GM12878 (cell line): ENCODE measurements at regions not wholly inside any gene's neighbourhood (a gene's known extent, or its start where the extent isn't known, plus 50 kb on each side); places are given as distances from the start of the nearest gene placed in this dataset.

ENCODE experiments used
- ATAC-seq: fragments of 200-7000 bp; cut with Tn5 transposase; 3 replicates; pipeline ENCODE4 v1.9.1; 2020; ENCODE audit warnings: mild to moderate bottlenecking, moderate library complexity
- BruUV-seq: library from RNA; stranded (reverse); fragments of 400-500 nt; replicated peaks from 2 replicates; lab custom pipeline; 2021; lab: Mats Ljungman, UMichigan
- CTCF ChIA-PET: fragments of 300-600 bp; sonication (Branson Sonifier 250); formaldehyde crosslinking; extraction: SDS; loops from one replicate; lab custom pipeline; 2021; ENCODE audit warnings: inconsistent platforms; lab: Yijun Ruan, JAX
- POLR2A ChIA-PET: fragments of 350-600 bp; formaldehyde crosslinking; extraction: SDS; loops from one replicate; lab custom pipeline; 2021; ENCODE audit warnings: inconsistent platforms; lab: Charles Lee
- RAD21 ChIA-PET: fragments of 300-600 bp; sonication (Branson Sonifier 250); formaldehyde crosslinking; loops from one replicate; lab custom pipeline; 2023; ENCODE audit warnings: antibody characterized with exemption; ENCODE audit not compliant: unreplicated experiment; lab: Charles Lee
- SMC1A ChIA-PET: fragments of 300-600 bp; sonication (Branson Sonifier 250); formaldehyde crosslinking; loops from one replicate; lab custom pipeline; 2023; ENCODE audit not compliant: unreplicated experiment, uncharacterized antibody; lab: Charles Lee
- DNase-seq: peaks from one replicate; pipeline ENCODE4 v3.0.0-alpha.2; 2011; ENCODE audit warnings: low read depth, low spot score
- FAIRE-seq: peaks from 3 replicates; lab custom pipeline; 2011; peaks lifted over from hg19 to GRCh38; lab: Jason Lieb, UNC
- H2AFZ ChIP-seq: 2 replicates; pipeline ENCODE4 v1.6.0; 2011; ENCODE audit warnings: low read depth, low read length, control low read depth; ENCODE audit not compliant: control insufficient read depth
- H3K27ac ChIP-seq: 2 replicates; pipeline ENCODE4 v1.5.1; 2011; ENCODE audit warnings: control low read depth; ENCODE audit not compliant: control insufficient read depth, insufficient read depth
- H3K27me3 ChIP-seq, 2 experiments: replicated peaks in 1 of 2; 2 replicates each; pipeline versions ENCODE4 v1.6.0 to v1.6.1; 2011; ENCODE audit warnings: low read length in 1 of 2; ENCODE audit not compliant: control insufficient read depth in 2 of 2, insufficient read depth in 2 of 2
- H3K36me3 ChIP-seq, 2 experiments: 2 replicates each; pipeline ENCODE4 v1.5.1; 2011; ENCODE audit warnings: low read length in 1 of 2; ENCODE audit not compliant: control insufficient read depth in 2 of 2, insufficient read depth in 2 of 2
- H3K4me1 ChIP-seq: 2 replicates; pipeline ENCODE4 v1.6.1; 2011; ENCODE audit warnings: mild to moderate bottlenecking, low read length, moderate library complexity, mixed read lengths; ENCODE audit not compliant: control insufficient read depth, insufficient read depth
- H3K4me2 ChIP-seq: 2 replicates; pipeline ENCODE4 v1.6.0; 2011; ENCODE audit warnings: control low read depth; ENCODE audit not compliant: control insufficient read depth, insufficient read depth
- H3K4me3 ChIP-seq: fragments of 200-600 bp; sonication (generic); 2 replicates; pipeline ENCODE4 v1.5.1; 2016
- H3K79me2 ChIP-seq: 2 replicates; pipeline ENCODE4 v1.6.0; 2011; ENCODE audit warnings: low read length; ENCODE audit not compliant: control insufficient read depth, insufficient read depth
- H3K9ac ChIP-seq: 2 replicates; pipeline ENCODE4 v1.8.0; 2011; ENCODE audit warnings: low read length, control low read depth, mixed read lengths; ENCODE audit not compliant: control insufficient read depth, insufficient read depth
- H3K9me3 ChIP-seq: replicated peaks from 3 replicates; pipeline ENCODE4 v1.5.1; 2011; ENCODE audit warnings: mild to moderate bottlenecking, low read length; ENCODE audit not compliant: control insufficient read depth, insufficient read depth
- H4K20me1 ChIP-seq: 2 replicates; pipeline ENCODE4 v1.6.0; 2011; ENCODE audit not compliant: control insufficient read depth, insufficient read depth
- E4F1 ChIP-seq: fragments of 450-650 bp; IDR thresholded peaks from 2 replicates; pipeline ENCODE4 v1.6.1; 2018; ENCODE audit warnings: borderline replicate concordance, mild to moderate bottlenecking; ENCODE audit not compliant: partially characterized antibody
- EZH2 ChIP-seq: IDR thresholded peaks from 2 replicates; pipeline ENCODE4 v1.6.1; 2012; ENCODE audit warnings: low read depth, mild to moderate bottlenecking, control low read depth, inconsistent platforms, low read length, borderline replicate concordance; ENCODE audit not compliant: control insufficient read depth
- GATAD2B ChIP-seq: fragments of 450-650 bp; conservative IDR thresholded peaks from 2 replicates; pipeline ENCODE4 v1.6.1; 2017; ENCODE audit warnings: low read depth, mild to moderate bottlenecking, moderate library complexity
- HDAC2 ChIP-seq: fragments of 200-600 bp; sonication (generic); IDR thresholded peaks from 2 replicates; pipeline ENCODE4 v1.6.1; 2017
- HDAC6 ChIP-seq: fragments of 200-600 bp; sonication (generic); IDR thresholded peaks from one replicate; pipeline ENCODE4 v1.8.0; 2017; ENCODE audit warnings: antibody characterized with exemption; ENCODE audit not compliant: unreplicated experiment
- IRF4 ChIP-seq: IDR thresholded peaks from 2 replicates; pipeline ENCODE4 v1.6.1; 2011; ENCODE audit warnings: low read depth, low read length
- LARP7 ChIP-seq: fragments of 450-650 bp; IDR thresholded peaks from 2 replicates; pipeline ENCODE4 v1.6.1; 2017; ENCODE audit warnings: mild to moderate bottlenecking
- NR2C2 ChIP-seq: IDR thresholded peaks from 2 replicates; pipeline ENCODE4 v1.6.1; 2011; ENCODE audit warnings: borderline replicate concordance, low read depth; ENCODE audit not compliant: control insufficient read depth, insufficient read length
- POLR2A ChIP-seq: IDR thresholded peaks from 2 replicates; pipeline ENCODE4 v1.6.1; 2011; ENCODE audit warnings: low read depth, mild to moderate bottlenecking, low read length
- RAD21 ChIP-seq: IDR thresholded peaks from 2 replicates; pipeline ENCODE4 v1.6.1; 2011; ENCODE audit warnings: mild to moderate bottlenecking, low read depth, low read length, moderate library complexity; ENCODE audit not compliant: insufficient read depth
- SKIL ChIP-seq: fragments of 450-650 bp; IDR thresholded peaks from 2 replicates; pipeline ENCODE4 v1.6.1; 2017; ENCODE audit warnings: mild to moderate bottlenecking, low read depth, inconsistent platforms; ENCODE audit not compliant: poor library complexity, severe bottlenecking
- SP1 ChIP-seq: IDR thresholded peaks from one replicate; pipeline ENCODE4 v1.6.1; 2011; ENCODE audit warnings: low read depth, low read length
- SUPT20H ChIP-seq: IDR thresholded peaks from 2 replicates; pipeline ENCODE4 v1.6.1; 2011; ENCODE audit warnings: low read depth, mild to moderate bottlenecking, low read length, moderate library complexity, borderline replicate concordance; ENCODE audit not compliant: control insufficient read depth
- TAF1 ChIP-seq: IDR thresholded peaks from 2 replicates; pipeline ENCODE4 v1.6.1; 2011; ENCODE audit warnings: mild to moderate bottlenecking, low read depth, low read length, borderline replicate concordance
- YBX1 ChIP-seq: fragments of 450-650 bp; IDR thresholded peaks from 2 replicates; pipeline ENCODE4 v1.6.1; 2016; ENCODE audit warnings: antibody characterized with exemption
- ZBTB4 ChIP-seq: fragments of 450-650 bp; formaldehyde crosslinking; IDR thresholded peaks from 2 replicates; pipeline ENCODE4 v1.4.0; 2022; ENCODE audit warnings: mild to moderate bottlenecking, moderate library complexity
- ZNF24 ChIP-seq: fragments of 450-650 bp; IDR thresholded peaks from 2 replicates; pipeline ENCODE4 v1.6.1; 2017; ENCODE audit warnings: antibody characterized with exemption, mild to moderate bottlenecking
- WGBS: methylation state at CpG from one replicate; pipeline ENCODE4 v1.1.6; 2016; ENCODE audit warnings: low lambda C conversion rate; ENCODE audit not compliant: insufficient replicate concordance, insufficient coverage; ENCODE audit errors: missing lambda C conversion rate; 5-methylcytosine and 5-hydroxymethylcytosine counted together
- in situ Hi-C: fragments of 300-500 bp; cut with MboI; formaldehyde crosslinking; loops from 9 replicates; pipeline ENCODE4 v1.14.3; 2018; ENCODE audit warnings: mixed read lengths
- intact Hi-C: fragments of 100-400 bp; cut with micrococcal nuclease; formaldehyde crosslinking; loops from one replicate; pipeline ENCODE4 v1.14.2; 2022; ENCODE audit not compliant: unreplicated experiment

- in situ Hi-C loops (no loop called here), intact Hi-C loops (no loop called here)
- FAIRE-seq (no peak), DNase-seq (no peak), ATAC-seq (no peak)
- no peaks in the 10 kb centered on the region for H3K27me3 ChIP-seq
- ChIA-PET POLR2A (no interaction called here), SMC1A (no interaction called here), CTCF (no interaction called here), RAD21 (no interaction called here)
- 54% methylated on average over 10 of the region's 10 CpGs for WGBS
- no peak overlapping the region for H2AFZ ChIP-seq
- no peak overlapping the region for H3K4me2 ChIP-seq
- H3K4me1 ChIP-seq, result no peaks in the 10 kb centered on the region
- H3K9me3 ChIP-seq, result no peaks in the 10 kb centered on the region
- H3K27ac ChIP-seq, result no peak overlapping the region
- TF ChIP-seq SUPT20H, result no peak
- no peak for TF ChIP-seq E4F1
- TF ChIP-seq SKIL, result no peak
- no peak for TF ChIP-seq NR2C2
- TF ChIP-seq HDAC6, result no peak
- TF ChIP-seq TAF1, result no peak
- no peak for TF ChIP-seq RAD21
- no peak for TF ChIP-seq EZH2
- TF ChIP-seq YBX1, result no peak
- TF ChIP-seq GATAD2B, result no peak
- TF ChIP-seq POLR2A, result no peak
- TF ChIP-seq HDAC2, result no peak
- no peak for TF ChIP-seq ZBTB4 (CRISPR knock-in tag)
- no peak for TF ChIP-seq IRF4
- TF ChIP-seq ZNF24, result no peak
- TF ChIP-seq LARP7, result no peak
- no peak for TF ChIP-seq SP1
- H3K36me3 ChIP-seq, result no peaks in the 10 kb centered on the region
- H3K79me2 ChIP-seq, result no peaks in the 10 kb centered on the region
- no peak overlapping the region for H3K9ac ChIP-seq
- no peaks in the 10 kb centered on the region for H4K20me1 ChIP-seq
- H3K4me3 ChIP-seq, result no peak overlapping the region
- BruUV-seq, result no TSS peak
These were observed 258.8 kb upstream of the IRS2 start for GRCh38 chr13:110045202-110045601.
